Anterior cingulate cortex (tissue), 58 donors: ENCODE measurements at regions not wholly inside any gene's neighbourhood (a gene's known extent, or its start where the extent isn't known, plus 50 kb on each side); places are given as distances from the start of the nearest gene placed in this dataset.

ENCODE experiments used
- DNase-seq, 58 donors: peaks; one replicate each; lab custom pipeline; 2025; lab: John Stamatoyannopoulos, UW

DNA sequence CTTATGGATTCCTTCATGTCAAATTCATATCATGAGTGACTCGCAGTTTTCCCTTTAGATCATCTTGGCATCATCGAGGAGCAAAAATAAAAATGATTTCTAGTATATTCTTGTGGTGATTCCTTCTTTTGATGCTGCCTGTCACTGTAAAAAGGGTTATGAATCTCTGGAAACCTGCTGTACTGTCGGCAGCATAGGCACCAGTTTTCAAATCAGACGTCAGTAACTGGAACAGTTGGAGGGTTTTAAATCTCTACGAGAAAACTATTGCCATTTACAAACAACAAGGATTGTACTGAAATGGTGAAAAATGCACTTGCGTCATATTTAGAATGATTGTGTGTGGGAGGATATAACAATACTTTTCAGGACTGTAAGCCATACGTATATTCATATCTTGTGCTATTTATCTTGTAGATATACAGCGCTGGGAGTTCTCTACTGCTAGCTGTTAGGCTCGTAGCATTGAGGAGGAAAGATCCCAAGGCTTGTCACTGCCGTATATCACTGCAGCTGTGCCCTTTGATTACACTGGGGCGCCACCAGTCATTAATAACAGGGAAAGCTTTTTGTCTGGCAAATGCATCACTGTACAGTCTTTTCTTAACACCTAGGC lies 320.7 kb downstream of the MTX2 start:
- DNase-seq, result no peak

- DNase-seq, result no peak
Measured at GRCh38 chr2:176592216-176592615, 323.0 kb downstream of the MTX2 start.

DNA sequence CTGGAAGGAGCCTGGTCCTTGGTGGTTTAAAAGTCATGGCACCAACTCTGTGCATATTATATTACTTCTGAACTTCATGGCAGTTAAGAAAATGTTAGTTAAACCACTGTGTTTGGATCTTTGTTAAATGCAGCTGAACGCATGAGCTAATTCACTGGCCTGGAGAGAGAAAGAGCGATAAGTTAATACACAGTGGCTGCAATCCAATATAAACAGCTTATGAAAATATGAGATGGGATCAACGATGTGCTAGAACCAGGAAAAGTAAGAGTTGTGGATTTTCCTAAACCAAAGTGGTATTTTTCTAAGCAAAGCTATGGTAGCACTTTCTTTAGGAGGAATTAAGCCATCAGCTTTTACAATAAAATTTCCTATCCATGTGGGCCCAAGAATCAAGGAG lies 326.7 kb downstream of the MTX2 start:
- no peak for DNase-seq

DNA sequence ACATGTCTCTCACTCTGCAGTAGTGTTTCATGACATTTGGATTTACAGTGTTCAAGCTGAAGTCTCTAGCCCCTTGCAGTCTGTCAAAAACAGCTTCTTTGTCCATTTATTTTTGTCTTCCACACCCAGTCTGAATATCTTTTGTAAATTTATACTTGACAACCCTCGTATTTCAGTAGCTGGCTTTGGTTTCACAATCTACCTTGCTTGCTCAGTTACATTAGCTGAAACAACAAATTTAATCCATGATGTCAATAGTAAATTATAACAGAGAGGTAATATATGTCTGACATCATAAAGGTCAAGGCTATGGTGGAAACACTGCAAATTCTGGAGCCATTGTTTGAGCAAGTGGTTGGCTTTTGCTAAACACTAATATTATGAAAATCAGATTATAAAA lies 328.7 kb downstream of the MTX2 start:
- no peak for DNase-seq

- no peak for DNase-seq
Measured at GRCh38 chr2:176598351-176598750, 329.1 kb downstream of the MTX2 start.

GRCh38 chr2:176599796-176600485 lies 330.7 kb downstream of the MTX2 start:
- no peak for DNase-seq

- no peak for DNase-seq
Measured at GRCh38 chr2:176601066-176601465, 331.8 kb downstream of the MTX2 start.

GRCh38 chr2:176612036-176612435 lies 342.8 kb downstream of the MTX2 start:
- no peak for DNase-seq

GRCh38 chr2:176612736-176613135 lies 343.5 kb downstream of the MTX2 start:
- no peak for DNase-seq

- DNase-seq, result peak in 8 of 58 donors; percentile 3 to 59 (median 14)
Measured at GRCh38 chr2:176613323-176613987, 344.2 kb downstream of the MTX2 start.

GRCh38 chr2:176614049-176614448 lies 344.8 kb downstream of the MTX2 start:
- DNase-seq, result peak in 1 of 58 donors; percentile 10

GRCh38 chr2:176614930-176615329 lies 345.7 kb downstream of the MTX2 start:
- DNase-seq, result no peak

- no peak for DNase-seq
Measured at GRCh38 chr2:176619504-176619903, 350.3 kb downstream of the MTX2 start.

- no peak for DNase-seq
Measured at GRCh38 chr2:176621350-176621749, 352.1 kb downstream of the MTX2 start.

DNA sequence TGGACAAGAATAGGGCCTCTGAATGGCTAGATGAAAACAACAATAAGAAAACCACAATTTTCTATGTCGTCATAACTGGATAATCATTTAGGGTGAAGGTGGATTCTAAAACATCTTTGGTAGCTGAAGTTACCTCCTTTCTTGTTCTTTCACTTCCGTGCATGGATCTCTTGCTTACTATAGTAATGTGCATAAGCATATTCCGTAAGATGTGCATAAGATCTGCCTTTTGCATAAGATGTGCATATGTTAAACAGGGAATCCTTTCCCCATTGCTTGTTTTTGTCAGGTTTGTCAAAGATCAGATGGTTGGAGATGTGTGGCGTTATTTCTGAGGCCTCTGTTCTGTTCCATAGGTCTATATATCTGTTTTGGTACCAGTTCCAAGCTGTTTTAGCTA lies 353.6 kb downstream of the MTX2 start:
- no peak for DNase-seq

- no peak for DNase-seq
Measured at GRCh38 chr2:176626796-176627195, 357.6 kb downstream of the MTX2 start.

GRCh38 chr2:176628438-176628837 lies 359.2 kb downstream of the MTX2 start:
- DNase-seq, result no peak

- no peak for DNase-seq
Measured at GRCh38 chr2:176633754-176634153, 364.5 kb downstream of the MTX2 start.

GRCh38 chr2:176636401-176636800 lies 367.2 kb downstream of the MTX2 start:
- no peak for DNase-seq

DNA sequence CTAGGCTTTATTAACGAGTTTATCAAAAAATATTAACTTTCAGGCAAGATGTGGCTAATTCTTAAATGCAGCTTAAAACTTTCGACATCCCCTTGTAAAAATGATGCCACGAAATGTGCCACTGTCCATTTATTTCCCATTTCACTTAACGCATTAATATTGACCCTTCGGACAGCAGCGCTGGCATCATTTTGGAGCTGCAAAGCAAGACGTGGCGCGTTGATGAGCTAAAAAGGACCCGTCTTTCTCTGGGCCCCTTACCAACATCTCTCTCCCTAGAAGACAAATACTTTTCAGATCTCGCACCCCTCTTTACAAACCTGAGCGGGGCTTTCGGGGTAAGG lies 367.9 kb downstream of the MTX2 start:
- no peak for DNase-seq

DNA sequence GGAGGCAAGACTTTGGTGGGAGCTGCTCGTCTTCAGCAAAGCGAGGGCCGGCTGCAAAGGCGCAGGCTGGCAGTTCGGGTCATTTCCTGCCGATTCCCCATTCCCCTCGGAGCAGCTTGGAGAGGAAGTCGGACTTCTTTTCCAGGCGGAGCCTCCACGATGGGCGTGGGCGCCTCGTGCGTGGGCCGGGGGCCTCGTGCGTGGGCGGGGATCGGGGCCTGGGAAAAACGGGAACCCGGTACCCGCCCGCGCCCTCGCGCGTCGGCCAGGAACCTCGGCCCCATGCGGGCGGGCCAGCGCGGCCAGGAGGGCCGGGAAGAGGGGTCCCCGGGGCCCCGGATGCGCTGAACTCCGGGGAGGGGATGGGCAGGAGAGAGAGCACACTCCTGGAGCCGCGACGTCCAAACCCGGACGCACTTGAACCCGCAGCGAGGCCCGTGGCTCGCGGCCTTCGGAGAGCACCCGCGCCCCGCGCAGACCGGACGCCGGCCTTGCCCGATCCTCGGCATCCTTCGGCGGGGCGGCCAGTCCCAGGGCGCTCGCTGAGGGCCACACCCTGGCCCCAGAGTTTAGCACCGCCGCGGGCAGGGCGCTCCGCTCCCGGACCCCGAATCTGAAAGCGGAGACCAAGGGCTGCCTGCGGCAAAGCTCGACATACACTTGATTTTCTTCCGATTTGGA lies 368.4 kb downstream of the MTX2 start:
- peak in 3 of 58 donors; percentile 7 to 8 (median 8) for DNase-seq
